ENCODE measurements at regions not wholly inside any gene's neighbourhood (a gene's known extent, or its start where the extent isn't known, plus 50 kb on each side); places are given as distances from the start of the nearest gene placed in this dataset.

DNA sequence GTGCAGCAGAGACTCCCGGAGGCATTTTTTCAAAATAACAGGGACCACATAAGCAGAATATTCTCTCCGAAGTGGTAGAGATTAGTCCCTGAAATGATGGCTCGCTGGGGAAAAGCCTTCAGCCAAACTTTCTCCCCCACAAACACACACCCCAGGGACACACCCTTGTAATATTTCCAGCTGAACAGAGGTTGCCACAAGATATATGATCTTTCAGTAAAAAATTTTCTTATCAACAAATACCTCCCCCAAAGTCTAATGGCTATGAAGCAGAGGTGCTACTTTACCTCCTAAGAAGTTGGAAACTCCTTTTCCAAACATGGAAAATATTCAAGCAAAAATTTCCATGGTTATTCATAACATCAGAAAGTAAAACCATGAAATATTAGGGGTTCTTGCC is 190.2 kb upstream of the PALMD start:
- DNase-seq, result no peak
- ATAC-seq, result no peak
- H3K27me3 ChIP-seq, result no peaks in the 10 kb centered on the region
- TF ChIP-seq POLR2A (IDR thresholded peaks at IDR 0.05), result no peak
- TF ChIP-seq, protein P1, sequence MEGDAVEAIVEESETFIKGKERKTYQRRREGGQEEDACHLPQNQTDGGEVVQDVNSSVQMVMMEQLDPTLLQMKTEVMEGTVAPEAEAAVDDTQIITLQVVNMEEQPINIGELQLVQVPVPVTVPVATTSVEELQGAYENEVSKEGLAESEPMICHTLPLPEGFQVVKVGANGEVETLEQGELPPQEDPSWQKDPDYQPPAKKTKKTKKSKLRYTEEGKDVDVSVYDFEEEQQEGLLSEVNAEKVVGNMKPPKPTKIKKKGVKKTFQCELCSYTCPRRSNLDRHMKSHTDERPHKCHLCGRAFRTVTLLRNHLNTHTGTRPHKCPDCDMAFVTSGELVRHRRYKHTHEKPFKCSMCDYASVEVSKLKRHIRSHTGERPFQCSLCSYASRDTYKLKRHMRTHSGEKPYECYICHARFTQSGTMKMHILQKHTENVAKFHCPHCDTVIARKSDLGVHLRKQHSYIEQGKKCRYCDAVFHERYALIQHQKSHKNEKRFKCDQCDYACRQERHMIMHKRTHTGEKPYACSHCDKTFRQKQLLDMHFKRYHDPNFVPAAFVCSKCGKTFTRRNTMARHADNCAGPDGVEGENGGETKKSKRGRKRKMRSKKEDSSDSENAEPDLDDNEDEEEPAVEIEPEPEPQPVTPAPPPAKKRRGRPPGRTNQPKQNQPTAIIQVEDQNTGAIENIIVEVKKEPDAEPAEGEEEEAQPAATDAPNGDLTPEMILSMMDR (IDR thresholded peaks at IDR 0.05), result no peak
- H3K27ac ChIP-seq, result no peak overlapping the region
- H3K4me1 ChIP-seq, result no peaks in the 10 kb centered on the region
- H3K9me3 ChIP-seq, result no peaks in the 10 kb centered on the region
- WGBS, 2 donors, result 62 to 67% methylated on average over 3 of the region's 3 CpGs
- intact Hi-C loops (cut with DNase I), result no loop called here
- H3K36me3 ChIP-seq (replicated peaks in 1 of 2; ENCODE audit: insufficient read depth in 1 of 2, low read depth in 2 of 2), result no peaks in the 10 kb centered on the region
- H3K4me3 ChIP-seq, result no peak overlapping the region

DNA sequence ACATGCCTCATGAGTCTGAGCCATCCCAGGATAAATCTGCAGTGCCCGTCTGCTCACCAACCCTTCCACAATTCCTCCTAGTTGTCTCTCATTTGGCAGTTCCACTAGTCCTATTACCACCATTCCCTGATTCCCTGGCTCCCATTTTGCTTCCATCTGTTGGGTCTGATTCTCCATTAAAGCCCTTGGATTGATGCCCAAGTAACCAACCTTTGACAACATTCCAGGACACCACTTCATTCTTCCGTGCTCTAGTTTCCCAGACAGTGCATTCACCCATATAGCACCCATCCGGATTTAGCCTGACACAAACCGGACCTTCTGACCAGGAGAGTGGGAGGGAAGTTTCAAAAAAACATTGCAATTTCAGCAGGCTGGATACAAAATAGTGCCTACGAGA is 189.4 kb upstream of the PALMD start:
- TF ChIP-seq, protein P1 (IDR thresholded peaks at IDR 0.05), result no peak
- no peak for TF ChIP-seq POLR2A (IDR thresholded peaks at IDR 0.05)
- WGBS, 2 donors, result 68 to 69% methylated on average over 5 of the region's 5 CpGs
- H3K27me3 ChIP-seq, result no peaks in the 10 kb centered on the region
- H3K4me3 ChIP-seq, result no peak overlapping the region
- no peaks in the 10 kb centered on the region for H3K36me3 ChIP-seq (replicated peaks in 1 of 2; ENCODE audit: insufficient read depth in 1 of 2, low read depth in 2 of 2)
- ATAC-seq, result no peak
- H3K4me1 ChIP-seq, result no peaks in the 10 kb centered on the region
- intact Hi-C loops (cut with DNase I), result no loop called here
- no peak overlapping the region for H3K27ac ChIP-seq
- no peaks in the 10 kb centered on the region for H3K9me3 ChIP-seq
- no peak for DNase-seq

DNA sequence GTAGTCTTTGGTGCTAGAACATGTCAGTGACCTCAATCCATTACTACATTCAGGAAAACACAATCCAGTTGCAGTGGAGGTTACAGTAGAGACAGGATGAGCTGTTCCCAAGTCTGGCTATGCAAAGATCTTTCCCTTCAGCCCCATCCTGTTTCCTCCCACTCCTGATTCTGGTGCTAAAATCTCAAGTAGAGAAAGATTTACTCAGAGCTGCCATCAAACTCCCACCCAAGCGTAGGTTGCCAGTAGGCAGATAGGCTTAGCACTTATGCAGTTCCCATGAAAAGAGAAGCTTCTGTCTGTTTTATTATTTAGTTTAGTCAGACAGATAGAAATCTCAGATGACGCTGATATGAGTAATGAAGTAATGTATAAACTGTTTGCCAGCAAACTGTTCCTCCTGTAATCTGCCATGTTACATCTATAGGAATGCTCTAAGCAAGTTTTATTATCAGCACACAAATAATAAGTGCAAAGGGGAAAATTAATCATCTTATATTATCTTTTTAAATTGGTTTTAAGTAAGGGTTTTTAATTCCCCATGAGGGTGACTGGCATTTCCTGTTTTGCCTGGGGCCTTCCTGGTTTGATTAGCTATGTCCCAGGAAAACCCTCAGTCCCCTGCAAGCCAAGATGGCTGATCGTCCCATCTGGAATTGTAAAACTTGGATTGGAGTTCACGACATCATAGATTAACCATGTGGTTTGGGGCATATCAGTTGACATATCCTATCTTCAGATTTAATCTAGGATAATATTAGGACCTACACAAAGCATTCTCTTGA is 188.3 kb upstream of the PALMD start:
- no peaks in the 10 kb centered on the region for H3K9me3 ChIP-seq
- H3K27ac ChIP-seq, result no peak overlapping the region
- H3K4me1 ChIP-seq, result no peaks in the 10 kb centered on the region
- intact Hi-C loops (cut with DNase I), result no loop called here
- no peak overlapping the region for H3K4me3 ChIP-seq
- ATAC-seq, result no peak
- no peaks in the 10 kb centered on the region for H3K27me3 ChIP-seq
- WGBS, 2 donors, result 66 to 69% methylated on average over 4 of the region's 4 CpGs
- no peaks in the 10 kb centered on the region for H3K36me3 ChIP-seq (replicated peaks in 1 of 2; ENCODE audit: insufficient read depth in 1 of 2, low read depth in 2 of 2)
- no peak for TF ChIP-seq POLR2A (IDR thresholded peaks at IDR 0.05)
- TF ChIP-seq, protein P1 (IDR thresholded peaks at IDR 0.05), result no peak
- DNase-seq, result no peak

DNA sequence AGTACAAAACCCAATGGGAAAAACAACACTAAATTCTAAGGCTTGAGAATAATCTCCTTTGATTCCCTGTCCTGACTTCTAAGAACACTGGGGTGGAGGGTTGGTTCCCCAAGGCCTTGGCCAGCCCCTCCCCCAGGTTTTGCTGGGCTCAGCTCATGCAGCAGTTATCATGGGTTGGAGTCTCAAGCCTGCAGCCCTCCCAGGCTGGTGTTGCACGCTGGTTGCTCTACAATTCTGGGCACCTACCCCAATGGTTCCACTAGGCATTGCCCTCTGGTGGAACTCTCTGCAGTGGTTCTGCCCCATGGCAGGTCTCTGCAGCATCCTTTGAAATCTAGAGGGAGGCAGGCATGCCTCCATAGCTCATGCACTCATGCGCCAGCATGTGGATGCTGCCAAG is 184.4 kb upstream of the PALMD start:
- 75 to 95% methylated on average over 2 of the region's 2 CpGs for WGBS, 2 donors
- no peak for ATAC-seq
- intact Hi-C loops (cut with DNase I), result no loop called here

More for the DNA sequence above, 184.4 kb upstream of the PALMD start:
- no peak for TF ChIP-seq POLR2A (IDR thresholded peaks at IDR 0.05)
- TF ChIP-seq, protein P1 (IDR thresholded peaks at IDR 0.05), result no peak
- H3K4me3 ChIP-seq, result no peak overlapping the region
- no peaks in the 10 kb centered on the region for H3K27me3 ChIP-seq
- H3K4me1 ChIP-seq, result no peaks in the 10 kb centered on the region
- DNase-seq, result no peak
- no peaks in the 10 kb centered on the region for H3K9me3 ChIP-seq
- no peak overlapping the region for H3K27ac ChIP-seq
- no peaks in the 10 kb centered on the region for H3K36me3 ChIP-seq (replicated peaks in 1 of 2; ENCODE audit: insufficient read depth in 1 of 2, low read depth in 2 of 2)
